ENCODE measurements at regions not wholly inside any gene's neighbourhood (a gene's known extent, or its start where the extent isn't known, plus 50 kb on each side); places are given as distances from the start of the nearest gene placed in this dataset.

DNA sequence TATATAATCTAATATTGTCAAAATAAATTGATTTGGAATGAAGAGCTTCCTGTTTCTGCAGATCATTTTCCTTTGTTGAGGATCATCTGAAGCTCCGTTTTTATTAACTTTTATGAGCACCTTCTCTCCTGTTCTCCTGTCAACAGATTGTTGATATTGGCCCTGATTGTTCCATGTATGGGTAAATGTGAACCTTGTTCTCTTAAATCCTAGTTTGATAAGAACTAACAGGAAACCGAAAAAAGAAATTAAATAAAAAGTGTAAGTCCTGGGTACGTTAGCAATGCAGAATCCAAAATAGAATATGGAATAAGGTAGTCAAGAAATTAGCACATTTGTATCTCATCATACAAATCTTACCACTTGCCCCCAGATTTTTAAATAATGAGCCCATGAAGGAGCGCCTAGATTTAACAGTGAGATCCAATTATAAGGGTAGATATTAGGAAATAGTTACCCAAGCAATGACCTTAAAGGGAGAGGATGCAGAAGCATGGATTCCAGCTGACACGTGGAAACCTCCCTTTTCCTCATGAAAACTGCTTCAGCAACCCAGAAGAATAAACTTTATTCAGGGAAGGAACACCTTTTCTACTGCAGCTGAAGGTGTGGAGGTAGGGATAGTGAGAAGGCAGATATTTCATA, 80.8 kb upstream of the PIK3R1 start:
- H2AK5ac ChIP-seq (ENCODE audit: insufficient read length, low read length) = no peak overlapping the region
- no peak overlapping the region for H4K5ac ChIP-seq (ENCODE audit: insufficient read length, low read depth, low read length)
- Mint-ChIP-seq H3K9me3 (no peaks in the 10 kb centered on the region), H3K36me3 (ENCODE audit: insufficient read depth in 1 of 3, low read depth in 3 of 3) (no peaks in the 10 kb centered on the region), H3K4me1 (peaks cover 11 to 20% of the 10 kb centered on the region in 2 experiments), H3K4me3 (no peak overlapping the region), H3K27ac (no peak overlapping the region), H3K27me3 (ENCODE audit: low read depth) (no peaks in the 10 kb centered on the region; the same call in 1 of the 2 replicates)
- no peak for DNase-seq
- H3K27me3 ChIP-seq (ENCODE audit: insufficient read depth, low read length) = no peaks in the 10 kb centered on the region
- H3K9me3 ChIP-seq (ENCODE audit: control insufficient read depth, low read depth, low read length) = no peaks in the 10 kb centered on the region
- TF ChIP-seq, protein P1, sequence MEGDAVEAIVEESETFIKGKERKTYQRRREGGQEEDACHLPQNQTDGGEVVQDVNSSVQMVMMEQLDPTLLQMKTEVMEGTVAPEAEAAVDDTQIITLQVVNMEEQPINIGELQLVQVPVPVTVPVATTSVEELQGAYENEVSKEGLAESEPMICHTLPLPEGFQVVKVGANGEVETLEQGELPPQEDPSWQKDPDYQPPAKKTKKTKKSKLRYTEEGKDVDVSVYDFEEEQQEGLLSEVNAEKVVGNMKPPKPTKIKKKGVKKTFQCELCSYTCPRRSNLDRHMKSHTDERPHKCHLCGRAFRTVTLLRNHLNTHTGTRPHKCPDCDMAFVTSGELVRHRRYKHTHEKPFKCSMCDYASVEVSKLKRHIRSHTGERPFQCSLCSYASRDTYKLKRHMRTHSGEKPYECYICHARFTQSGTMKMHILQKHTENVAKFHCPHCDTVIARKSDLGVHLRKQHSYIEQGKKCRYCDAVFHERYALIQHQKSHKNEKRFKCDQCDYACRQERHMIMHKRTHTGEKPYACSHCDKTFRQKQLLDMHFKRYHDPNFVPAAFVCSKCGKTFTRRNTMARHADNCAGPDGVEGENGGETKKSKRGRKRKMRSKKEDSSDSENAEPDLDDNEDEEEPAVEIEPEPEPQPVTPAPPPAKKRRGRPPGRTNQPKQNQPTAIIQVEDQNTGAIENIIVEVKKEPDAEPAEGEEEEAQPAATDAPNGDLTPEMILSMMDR (conservative IDR thresholded peaks at IDR 0.05) = no peak
- peaks cover 2% of the 10 kb centered on the region; the same call in 1 of the 2 replicates for H3K4me1 ChIP-seq (ENCODE audit: insufficient read depth, low read length)
- no peak overlapping the region for H2BK15ac ChIP-seq (ENCODE audit: low read depth, low read length)
- H3K23me2 ChIP-seq (ENCODE audit: insufficient read length, low read depth, low read length, poor library complexity, severe bottlenecking) = no peaks in the 10 kb centered on the region
- no peak overlapping the region for H2AFZ ChIP-seq (ENCODE audit: low read length)
- H3K4ac ChIP-seq (ENCODE audit: low read depth, low read length) = no peak overlapping the region
- H3K9ac ChIP-seq (ENCODE audit: extremely low read depth, insufficient read length, low read length) = no peak overlapping the region
- H4K8ac ChIP-seq (replicated peaks; ENCODE audit: insufficient read length, low read depth, low read length) = no peak overlapping the region
- no peak overlapping the region for H4K91ac ChIP-seq (ENCODE audit: insufficient read length, low read depth, low read length)
- WGBS (ENCODE audit: extremely low coverage, insufficient read length, low lambda C conversion rate) = no CpG with 5 or more reads among the region's 5 CpGs
- H2BK5ac ChIP-seq (ENCODE audit: insufficient read length, low read length) = no peak overlapping the region
- H2BK120ac ChIP-seq (ENCODE audit: low read depth, low read length, poor library complexity, severe bottlenecking) = no peak overlapping the region
- H3K23ac ChIP-seq (ENCODE audit: insufficient read length, low read depth, low read length) = no peak overlapping the region
- H3K79me2 ChIP-seq (ENCODE audit: insufficient read depth, low read length) = no peaks in the 10 kb centered on the region
- H2BK20ac ChIP-seq (ENCODE audit: low read depth, low read length, poor library complexity, severe bottlenecking) = no peak overlapping the region
- no peak overlapping the region for H3K4me2 ChIP-seq (ENCODE audit: insufficient read depth, insufficient read length, low read length)
- no peak overlapping the region for H3K56ac ChIP-seq (ENCODE audit: insufficient read length, low read depth, low read length)
- H2BK12ac ChIP-seq (ENCODE audit: insufficient read length, low read depth, low read length) = no peak overlapping the region
- H3K79me1 ChIP-seq (ENCODE audit: insufficient read depth, low read depth, low read length, poor library complexity, severe bottlenecking) = no peaks in the 10 kb centered on the region
- no peak overlapping the region for H3K27ac ChIP-seq (ENCODE audit: insufficient read length, low read depth, low read length)
- no peak overlapping the region for H3K14ac ChIP-seq (ENCODE audit: insufficient read depth, low read length)
- H4K20me1 ChIP-seq (ENCODE audit: control insufficient read depth, insufficient read depth, insufficient read length) = no peaks in the 10 kb centered on the region
- no peak overlapping the region for H3T11ph ChIP-seq (ENCODE audit: low read length)
- H3K18ac ChIP-seq (ENCODE audit: insufficient read length, low read depth, low read length) = no peak overlapping the region
